Myocyte (in vitro differentiated cells): ENCODE measurements at regions not wholly inside any gene's neighbourhood (a gene's known extent, or its start where the extent isn't known, plus 50 kb on each side); places are given as distances from the start of the nearest gene placed in this dataset.

Experiments used
- DNase-seq: peaks from one replicate; pipeline ENCODE4 v3.0.0-alpha.2; 2012; ENCODE audit warnings: low read depth

GRCh38 chr6:105817370-105817769 lies 268.8 kb upstream of the PRDM1 start:
- no peak for DNase-seq

GRCh38 chr6:105816847-105817246 lies 269.3 kb upstream of the PRDM1 start:
- DNase-seq, result no peak

GRCh38 chr6:105815661-105816555 lies 270.2 kb upstream of the PRDM1 start:
- DNase-seq, result peak; percentile 21

- DNase-seq, result no peak
Observed at GRCh38 chr6:105814745-105815536, 271.2 kb upstream of the PRDM1 start.

GRCh38 chr6:105810922-105811482 lies 275.1 kb upstream of the PRDM1 start:
- DNase-seq, result no peak

GRCh38 chr6:105810105-105810921 lies 275.8 kb upstream of the PRDM1 start:
- DNase-seq, result peak; percentile 47

GRCh38 chr6:105808571-105808970 lies 277.6 kb upstream of the PRDM1 start:
- DNase-seq, result no peak

- DNase-seq, result no peak
Observed at GRCh38 chr6:105807905-105808304, 278.2 kb upstream of the PRDM1 start.

- DNase-seq, result no peak
Observed at GRCh38 chr6:105806486-105806920, 279.6 kb upstream of the PRDM1 start.

GRCh38 chr6:105805501-105806023 lies 280.6 kb upstream of the PRDM1 start:
- DNase-seq, result no peak

- no peak for DNase-seq
Observed at GRCh38 chr6:105804424-105804823, 281.7 kb upstream of the PRDM1 start.

- no peak for DNase-seq
Observed at GRCh38 chr6:105804000-105804399, 282.1 kb upstream of the PRDM1 start.

- DNase-seq, result peak; percentile 32
Observed at GRCh38 chr6:105803442-105803841, 282.7 kb upstream of the PRDM1 start.

GRCh38 chr6:105802703-105803102 lies 283.4 kb upstream of the PRDM1 start:
- no peak for DNase-seq

- no peak for DNase-seq
Observed at GRCh38 chr6:105800871-105801270, 285.3 kb upstream of the PRDM1 start.

- DNase-seq, result no peak
Observed at GRCh38 chr6:105800398-105800797, 285.7 kb upstream of the PRDM1 start.

- peak; percentile 76 for DNase-seq
Observed at GRCh38 chr6:105799056-105799455, 287.1 kb upstream of the PRDM1 start.

GRCh38 chr6:105797983-105798453 lies 288.1 kb upstream of the PRDM1 start:
- peak; percentile 53 for DNase-seq

- DNase-seq, result no peak
Observed at GRCh38 chr6:105797286-105797979, 288.7 kb upstream of the PRDM1 start.

- no peak for DNase-seq
Observed at GRCh38 chr6:105795913-105796517, 290.1 kb upstream of the PRDM1 start.
